ENCODE measurements at regions not wholly inside any gene's neighbourhood (a gene's known extent, or its start where the extent isn't known, plus 50 kb on each side); places are given as distances from the start of the nearest gene placed in this dataset.

- DNase-seq (ENCODE audit: low spot score), result no peak
These were observed 335.3 kb downstream of the CNTNAP4 start for GRCh38 chr16:76612497-76612896.

- no peak for DNase-seq (ENCODE audit: low spot score)
These were observed 337.1 kb downstream of the CNTNAP4 start for GRCh38 chr16:76614269-76614668.

GRCh38 chr16:76622876-76623275 lies 345.7 kb downstream of the CNTNAP4 start:
- DNase-seq (ENCODE audit: low spot score), result no peak

- no peak for DNase-seq (ENCODE audit: low spot score)
These were observed 357.9 kb downstream of the CNTNAP4 start for GRCh38 chr16:76634847-76635697.

GRCh38 chr16:76639685-76640289 lies 362.6 kb downstream of the CNTNAP4 start:
- DNase-seq (ENCODE audit: low spot score), result peak; percentile 36

- peak; percentile 29 for DNase-seq (ENCODE audit: low spot score)
These were observed 373.4 kb downstream of the CNTNAP4 start for GRCh38 chr16:76650582-76650981.

- peak; percentile 70 for DNase-seq (ENCODE audit: low spot score)
These were observed 376.3 kb downstream of the CNTNAP4 start for GRCh38 chr16:76653390-76654026.

GRCh38 chr16:76654088-76654820 lies 377.1 kb downstream of the CNTNAP4 start:
- no peak for DNase-seq (ENCODE audit: low spot score)

- no peak for DNase-seq (ENCODE audit: low spot score)
These were observed 379.8 kb downstream of the CNTNAP4 start for GRCh38 chr16:76656994-76657393.

GRCh38 chr16:76661691-76662235 lies 384.6 kb downstream of the CNTNAP4 start:
- DNase-seq (ENCODE audit: low spot score), result no peak

- DNase-seq (ENCODE audit: low spot score), result no peak
These were observed 388.5 kb downstream of the CNTNAP4 start for GRCh38 chr16:76665571-76666275.

- DNase-seq (ENCODE audit: low spot score), result peak; percentile 6
These were observed 391.1 kb downstream of the CNTNAP4 start for GRCh38 chr16:76668207-76668725.

GRCh38 chr16:76669288-76669687 lies 392.1 kb downstream of the CNTNAP4 start:
- DNase-seq (ENCODE audit: low spot score), result no peak

GRCh38 chr16:76670125-76670857 lies 393.1 kb downstream of the CNTNAP4 start:
- DNase-seq (ENCODE audit: low spot score), result no peak

- no peak for DNase-seq (ENCODE audit: low spot score)
These were observed 399.2 kb downstream of the CNTNAP4 start for GRCh38 chr16:76676356-76676755.

- DNase-seq (ENCODE audit: low spot score), result no peak
These were observed 404.1 kb downstream of the CNTNAP4 start for GRCh38 chr16:76681296-76681695.

GRCh38 chr16:76683051-76683450 lies 405.9 kb downstream of the CNTNAP4 start:
- DNase-seq (ENCODE audit: low spot score), result no peak

- DNase-seq (ENCODE audit: low spot score), result no peak
These were observed 419.7 kb downstream of the CNTNAP4 start for GRCh38 chr16:76696876-76697275.

GRCh38 chr16:76705892-76706291 lies 428.7 kb downstream of the CNTNAP4 start:
- DNase-seq (ENCODE audit: low spot score), result peak; percentile 32

- no peak for DNase-seq (ENCODE audit: low spot score)
These were observed 436.0 kb downstream of the CNTNAP4 start for GRCh38 chr16:76713191-76713590.

All from SW480 (cell line).